ENCODE measurements at regions not wholly inside any gene's neighbourhood (a gene's known extent, or its start where the extent isn't known, plus 50 kb on each side); places are given as distances from the start of the nearest gene placed in this dataset.

DNA sequence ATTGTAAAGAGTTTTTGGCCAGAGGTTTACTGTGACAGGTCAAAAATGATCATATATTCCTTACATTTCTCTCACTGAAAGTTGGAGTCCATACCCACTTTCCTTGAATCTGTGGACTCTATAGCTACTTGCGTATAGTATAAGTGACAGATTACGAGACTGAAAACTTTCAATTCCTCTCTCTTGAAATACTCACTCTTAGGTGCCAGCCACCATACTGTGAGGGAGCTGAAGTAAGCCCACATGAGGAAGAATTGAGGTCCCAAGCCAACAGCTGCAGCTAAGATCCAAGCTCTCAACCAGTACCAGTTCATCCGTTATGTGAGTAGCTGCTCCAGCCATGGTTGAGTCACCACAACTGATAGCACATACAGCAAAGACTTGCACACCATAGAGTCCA is 128.1 kb upstream of the FAM174A start:
- H3K4me2 ChIP-seq = no peak overlapping the region
- POLR2A ChIA-PET = no interaction called here
- no peaks in the 10 kb centered on the region for H3K9me2 ChIP-seq
- no peaks in the 10 kb centered on the region for H3F3A ChIP-seq (replicated peaks; ENCODE audit: insufficient read depth)
- WGBS (ENCODE audit: low lambda C conversion rate) = 66% methylated on average over 3 of the region's 3 CpGs
- no peak overlapping the region for H3K27ac ChIP-seq (ENCODE audit: low read depth in 2 of 2, low read length in 1 of 2)
- no peaks in the 10 kb centered on the region for H3K27me3 ChIP-seq (ENCODE audit: insufficient read depth)
- no peak overlapping the region for H3K9ac ChIP-seq
- H3K79me2 ChIP-seq (ENCODE audit: insufficient read depth) = no peaks in the 10 kb centered on the region
- H3K9me3 ChIP-seq = no peaks in the 10 kb centered on the region
- CTCF ChIA-PET = interaction anchor here (1.9 kb wide), 1 partner anchor 24 kb away, joined by 5 read pairs; no protein-coding TSS in a partner anchor
- H2AFZ ChIP-seq (ENCODE audit: low read depth) = no peak overlapping the region
- TF ChIP-seq, protein P1, sequence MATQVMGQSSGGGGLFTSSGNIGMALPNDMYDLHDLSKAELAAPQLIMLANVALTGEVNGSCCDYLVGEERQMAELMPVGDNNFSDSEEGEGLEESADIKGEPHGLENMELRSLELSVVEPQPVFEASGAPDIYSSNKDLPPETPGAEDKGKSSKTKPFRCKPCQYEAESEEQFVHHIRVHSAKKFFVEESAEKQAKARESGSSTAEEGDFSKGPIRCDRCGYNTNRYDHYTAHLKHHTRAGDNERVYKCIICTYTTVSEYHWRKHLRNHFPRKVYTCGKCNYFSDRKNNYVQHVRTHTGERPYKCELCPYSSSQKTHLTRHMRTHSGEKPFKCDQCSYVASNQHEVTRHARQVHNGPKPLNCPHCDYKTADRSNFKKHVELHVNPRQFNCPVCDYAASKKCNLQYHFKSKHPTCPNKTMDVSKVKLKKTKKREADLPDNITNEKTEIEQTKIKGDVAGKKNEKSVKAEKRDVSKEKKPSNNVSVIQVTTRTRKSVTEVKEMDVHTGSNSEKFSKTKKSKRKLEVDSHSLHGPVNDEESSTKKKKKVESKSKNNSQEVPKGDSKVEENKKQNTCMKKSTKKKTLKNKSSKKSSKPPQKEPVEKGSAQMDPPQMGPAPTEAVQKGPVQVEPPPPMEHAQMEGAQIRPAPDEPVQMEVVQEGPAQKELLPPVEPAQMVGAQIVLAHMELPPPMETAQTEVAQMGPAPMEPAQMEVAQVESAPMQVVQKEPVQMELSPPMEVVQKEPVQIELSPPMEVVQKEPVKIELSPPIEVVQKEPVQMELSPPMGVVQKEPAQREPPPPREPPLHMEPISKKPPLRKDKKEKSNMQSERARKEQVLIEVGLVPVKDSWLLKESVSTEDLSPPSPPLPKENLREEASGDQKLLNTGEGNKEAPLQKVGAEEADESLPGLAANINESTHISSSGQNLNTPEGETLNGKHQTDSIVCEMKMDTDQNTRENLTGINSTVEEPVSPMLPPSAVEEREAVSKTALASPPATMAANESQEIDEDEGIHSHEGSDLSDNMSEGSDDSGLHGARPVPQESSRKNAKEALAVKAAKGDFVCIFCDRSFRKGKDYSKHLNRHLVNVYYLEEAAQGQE (IDR thresholded peaks at IDR 0.05; ENCODE audit: low read depth, low read length) = no peak
- TF ChIP-seq NRF1 (IDR thresholded peaks at IDR 0.05; ENCODE audit: low read depth, low read length) (no peak), SMC3 (IDR thresholded peaks at IDR 0.05; ENCODE audit: low read depth, low read length) (no peak), MEF2A (IDR thresholded peaks at IDR 0.05; ENCODE audit: borderline replicate concordance, low read depth) (no peak), RXRA (IDR thresholded peaks at IDR 0.05; ENCODE audit: borderline replicate concordance, low read depth) (no peak), NFIC (IDR thresholded peaks at IDR 0.05; ENCODE audit: borderline replicate concordance) (no peak), TAF1 (IDR thresholded peaks at IDR 0.05; ENCODE audit: borderline replicate concordance, low read depth, low read length) (no peak), FOXJ3 (CRISPR knock-in tag; IDR thresholded peaks at IDR 0.05) (no peak), RFX5 (IDR thresholded peaks at IDR 0.05; ENCODE audit: low read length) (no peak), RCOR1 (IDR thresholded peaks at IDR 0.05; ENCODE audit: low read length) (no peak), POLR2AphosphoS5 (IDR thresholded peaks at IDR 0.05; ENCODE audit: low read depth, low read length) (no peak), EP300 (IDR thresholded peaks at IDR 0.05; ENCODE audit: borderline replicate concordance in 1 of 2, low read depth in 1 of 2, low read length in 1 of 2) (no peak), FOSL2 (IDR thresholded peaks at IDR 0.05; ENCODE audit: borderline replicate concordance, low read depth) (no peak), FOXM1 (IDR thresholded peaks at IDR 0.05; ENCODE audit: low read depth) (no peak), GATA2 (CRISPR knock-in tag; IDR thresholded peaks at IDR 0.05) (no peak), ELF1 (IDR thresholded peaks at IDR 0.05) (no peak), TEAD4 (IDR thresholded peaks at IDR 0.05; ENCODE audit: borderline replicate concordance, insufficient read depth) (no peak)
- TF ChIP-seq, protein P2, sequence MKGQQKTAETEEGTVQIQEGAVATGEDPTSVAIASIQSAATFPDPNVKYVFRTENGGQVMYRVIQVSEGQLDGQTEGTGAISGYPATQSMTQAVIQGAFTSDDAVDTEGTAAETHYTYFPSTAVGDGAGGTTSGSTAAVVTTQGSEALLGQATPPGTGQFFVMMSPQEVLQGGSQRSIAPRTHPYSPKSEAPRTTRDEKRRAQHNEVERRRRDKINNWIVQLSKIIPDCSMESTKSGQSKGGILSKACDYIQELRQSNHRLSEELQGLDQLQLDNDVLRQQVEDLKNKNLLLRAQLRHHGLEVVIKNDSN (IDR thresholded peaks at IDR 0.05; ENCODE audit: borderline replicate concordance, low read depth) = no peak
- DNase-seq = no peak
- H4K20me1 ChIP-seq (ENCODE audit: insufficient read depth) = no peaks in the 10 kb centered on the region
- H3K4me1 ChIP-seq (ENCODE audit: control insufficient read depth in 1 of 2, insufficient read depth in 2 of 2, low read depth in 1 of 2, low read length in 1 of 2) = no peaks in the 10 kb centered on the region
- no peaks in the 10 kb centered on the region for H3K36me3 ChIP-seq (replicated peaks in 1 of 2; ENCODE audit: control insufficient read depth in 1 of 2, insufficient read depth in 2 of 2, low read length in 1 of 2)
- H3K4me3 ChIP-seq (ENCODE audit: low read depth in 2 of 2, low read length in 1 of 2) = no peak overlapping the region

All from SK-N-SH (cell line).